ENCODE measurements at regions not wholly inside any gene's neighbourhood (a gene's known extent, or its start where the extent isn't known, plus 50 kb on each side); places are given as distances from the start of the nearest gene placed in this dataset.

- ChIA-PET POLR2A (no interaction called here), CTCF (no interaction called here)
- DNase-seq (ENCODE audit: extremely low spot score): no peak
- TF ChIP-seq SUZ12 (IDR thresholded peaks at IDR 0.05) (no peak), FOXK2 (IDR thresholded peaks at IDR 0.05) (no peak), FOXM1 (IDR thresholded peaks at IDR 0.05; ENCODE audit: borderline replicate concordance) (no peak), L3MBTL2 (conservative IDR thresholded peaks at IDR 0.05) (no peak), ARNT (IDR thresholded peaks at IDR 0.05) (no peak), CTBP1 (IDR thresholded peaks at IDR 0.05; ENCODE audit: borderline replicate concordance) (no peak), ZNF384 (IDR thresholded peaks at IDR 0.05) (no peak), SP1 (IDR thresholded peaks at IDR 0.05) (no peak), HDGF (IDR thresholded peaks at IDR 0.05; ENCODE audit: borderline replicate concordance) (no peak), TARDBP (IDR thresholded peaks at IDR 0.05) (no peak), ELF4 (IDR thresholded peaks at IDR 0.05) (no peak)
Measured at GRCh38 chr15:87209891-87210689, 1046.4 kb downstream of the NTRK3 start.

GRCh38 chr15:87207990-87208580 is 1048.5 kb downstream of the NTRK3 start:
- TF ChIP-seq LEF1 (IDR thresholded peaks at IDR 0.05; ENCODE audit: borderline replicate concordance) (no peak), FOXK2 (IDR thresholded peaks at IDR 0.05) (no peak), FOXA1 (IDR thresholded peaks at IDR 0.05) (no peak), HDGF (IDR thresholded peaks at IDR 0.05; ENCODE audit: borderline replicate concordance) (no peak)
- POLR2A ChIA-PET: no interaction called here
- no peak for DNase-seq (ENCODE audit: extremely low spot score)
- CTCF ChIA-PET: no interaction called here

GRCh38 chr15:87207251-87207650 is 1049.3 kb downstream of the NTRK3 start:
- ChIA-PET CTCF (no interaction called here), POLR2A (no interaction called here)
- no peak for TF ChIP-seq HDGF (IDR thresholded peaks at IDR 0.05; ENCODE audit: borderline replicate concordance)
- TF ChIP-seq FOXA1 (IDR thresholded peaks at IDR 0.05): no peak
- no peak for TF ChIP-seq SUZ12 (IDR thresholded peaks at IDR 0.05)
- no peak for TF ChIP-seq ARNT (IDR thresholded peaks at IDR 0.05)
- no peak for TF ChIP-seq BHLHE40 (IDR thresholded peaks at IDR 0.05; ENCODE audit: borderline replicate concordance)
- TF ChIP-seq ELF4 (IDR thresholded peaks at IDR 0.05): no peak
- no peak for TF ChIP-seq ZNF384 (IDR thresholded peaks at IDR 0.05)
- TF ChIP-seq LEF1 (IDR thresholded peaks at IDR 0.05; ENCODE audit: borderline replicate concordance): no peak
- TF ChIP-seq FOXM1 (IDR thresholded peaks at IDR 0.05; ENCODE audit: borderline replicate concordance): no peak
- TF ChIP-seq TARDBP (IDR thresholded peaks at IDR 0.05): no peak
- no peak for DNase-seq (ENCODE audit: extremely low spot score)

- no peak for DNase-seq (ENCODE audit: extremely low spot score)
- ChIA-PET CTCF (no interaction called here), POLR2A (no interaction called here)
- TF ChIP-seq SUZ12 (IDR thresholded peaks at IDR 0.05) (no peak), SP1 (IDR thresholded peaks at IDR 0.05) (no peak), TARDBP (IDR thresholded peaks at IDR 0.05) (no peak), PKNOX1 (IDR thresholded peaks at IDR 0.05) (no peak), FOXA1 (IDR thresholded peaks at IDR 0.05) (no peak), ARNT (IDR thresholded peaks at IDR 0.05) (no peak), FOXK2 (IDR thresholded peaks at IDR 0.05) (no peak), LEF1 (IDR thresholded peaks at IDR 0.05; ENCODE audit: borderline replicate concordance) (no peak), HDGF (IDR thresholded peaks at IDR 0.05; ENCODE audit: borderline replicate concordance) (no peak), ELF4 (IDR thresholded peaks at IDR 0.05) (no peak), CTBP1 (IDR thresholded peaks at IDR 0.05; ENCODE audit: borderline replicate concordance) (no peak), NFRKB (IDR thresholded peaks at IDR 0.05) (no peak), ZNF384 (IDR thresholded peaks at IDR 0.05) (no peak), FOXM1 (IDR thresholded peaks at IDR 0.05; ENCODE audit: borderline replicate concordance) (no peak), L3MBTL2 (conservative IDR thresholded peaks at IDR 0.05) (no peak), BHLHE40 (IDR thresholded peaks at IDR 0.05; ENCODE audit: borderline replicate concordance) (no peak)
Measured at GRCh38 chr15:87201986-87202385, 1054.6 kb downstream of the NTRK3 start.

- TF ChIP-seq TARDBP (IDR thresholded peaks at IDR 0.05) (no peak), SP1 (IDR thresholded peaks at IDR 0.05) (no peak), LEF1 (IDR thresholded peaks at IDR 0.05; ENCODE audit: borderline replicate concordance) (no peak), FOXM1 (IDR thresholded peaks at IDR 0.05; ENCODE audit: borderline replicate concordance) (no peak), CTBP1 (IDR thresholded peaks at IDR 0.05; ENCODE audit: borderline replicate concordance) (no peak), ZNF384 (IDR thresholded peaks at IDR 0.05) (no peak), ARNT (IDR thresholded peaks at IDR 0.05) (no peak), HDGF (IDR thresholded peaks at IDR 0.05; ENCODE audit: borderline replicate concordance) (no peak), FOXA1 (IDR thresholded peaks at IDR 0.05) (no peak), NFRKB (IDR thresholded peaks at IDR 0.05) (no peak), L3MBTL2 (conservative IDR thresholded peaks at IDR 0.05) (no peak), FOXK2 (IDR thresholded peaks at IDR 0.05) (no peak), PKNOX1 (IDR thresholded peaks at IDR 0.05) (no peak), SUZ12 (IDR thresholded peaks at IDR 0.05) (no peak), BHLHE40 (IDR thresholded peaks at IDR 0.05; ENCODE audit: borderline replicate concordance) (no peak), ELF4 (IDR thresholded peaks at IDR 0.05) (no peak)
- no peak for DNase-seq (ENCODE audit: extremely low spot score)
- POLR2A ChIA-PET: no interaction called here
- CTCF ChIA-PET: no interaction called here
Measured at GRCh38 chr15:87200149-87200548, 1056.4 kb downstream of the NTRK3 start.

GRCh38 chr15:87197981-87198380 is 1058.6 kb downstream of the NTRK3 start:
- POLR2A ChIA-PET: no interaction called here
- no peak for DNase-seq (ENCODE audit: extremely low spot score)
- TF ChIP-seq SUZ12 (IDR thresholded peaks at IDR 0.05): no peak
- no peak for TF ChIP-seq ZNF384 (IDR thresholded peaks at IDR 0.05)
- no peak for TF ChIP-seq FOXM1 (IDR thresholded peaks at IDR 0.05; ENCODE audit: borderline replicate concordance)
- no peak for TF ChIP-seq PKNOX1 (IDR thresholded peaks at IDR 0.05)
- TF ChIP-seq LEF1 (IDR thresholded peaks at IDR 0.05; ENCODE audit: borderline replicate concordance): no peak
- no peak for TF ChIP-seq L3MBTL2 (conservative IDR thresholded peaks at IDR 0.05)
- TF ChIP-seq ARNT (IDR thresholded peaks at IDR 0.05): no peak
- no peak for TF ChIP-seq FOXK2 (IDR thresholded peaks at IDR 0.05)
- TF ChIP-seq FOXA1 (IDR thresholded peaks at IDR 0.05): no peak
- no peak for TF ChIP-seq HDGF (IDR thresholded peaks at IDR 0.05; ENCODE audit: borderline replicate concordance)
- no peak for TF ChIP-seq NFRKB (IDR thresholded peaks at IDR 0.05)
- no peak for TF ChIP-seq BHLHE40 (IDR thresholded peaks at IDR 0.05; ENCODE audit: borderline replicate concordance)
- no peak for TF ChIP-seq SP1 (IDR thresholded peaks at IDR 0.05)
- TF ChIP-seq TARDBP (IDR thresholded peaks at IDR 0.05): no peak
- no peak for TF ChIP-seq CTBP1 (IDR thresholded peaks at IDR 0.05; ENCODE audit: borderline replicate concordance)
- TF ChIP-seq ELF4 (IDR thresholded peaks at IDR 0.05): no peak
- CTCF ChIA-PET: no interaction called here
